ENCODE measurements at regions not wholly inside any gene's neighbourhood (a gene's known extent, or its start where the extent isn't known, plus 50 kb on each side); places are given as distances from the start of the nearest gene placed in this dataset.

GRCh38 chr3:145032791-145033190 is 1061.2 kb downstream of the DIPK2A start:
- TF ChIP-seq MAX (IDR thresholded peaks at IDR 0.05) (no peak), CTCF (IDR thresholded peaks at IDR 0.05; ENCODE audit: low read depth, low read length, missing input control) (no peak), REST (IDR thresholded peaks at IDR 0.05) (no peak), RAD21 (IDR thresholded peaks at IDR 0.05) (no peak), YY1 (IDR thresholded peaks at IDR 0.05) (no peak), TAF1 (conservative IDR thresholded peaks at IDR 0.05) (no peak), JUND (IDR thresholded peaks at IDR 0.05) (no peak), GABPA (IDR thresholded peaks at IDR 0.05 in 1 of 2, conservative IDR thresholded peaks at IDR 0.05 in 1 of 2) (no peak), SP1 (IDR thresholded peaks at IDR 0.05) (no peak)
